ENCODE measurements at regions not wholly inside any gene's neighbourhood (a gene's known extent, or its start where the extent isn't known, plus 50 kb on each side); places are given as distances from the start of the nearest gene placed in this dataset.
"Not testable (repeated sequence)": the region's sequence is repeated elsewhere in the genome, so short reads cannot be mapped to it uniquely, and the experiment has no call there.

DNA sequence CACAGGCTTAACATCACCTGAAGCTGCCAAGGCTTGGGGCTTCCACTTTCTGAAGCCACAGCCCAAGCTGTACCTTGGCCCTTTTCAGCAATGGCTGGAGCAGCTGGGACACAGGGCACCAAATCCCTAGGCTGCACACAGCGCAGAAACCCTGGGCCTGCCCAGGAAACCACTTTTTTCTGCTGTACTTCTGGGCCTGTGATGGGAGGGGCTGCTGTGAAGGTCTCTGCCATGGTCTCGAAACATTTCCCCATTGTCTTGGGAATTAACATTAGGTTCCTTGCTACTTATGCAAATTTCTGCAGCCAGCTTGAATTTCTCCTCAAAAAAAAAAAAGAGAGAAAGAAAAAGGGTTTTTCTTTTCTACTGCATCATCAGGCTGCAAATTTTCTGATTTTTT, 219.1 kb downstream of the RPL10L start:
- DNase-seq, result no peak
- Mint-ChIP-seq H3K36me3 (ENCODE audit: low read depth) (no peaks in the 10 kb centered on the region), H3K4me1 (no peaks in the 10 kb centered on the region), H3K9me3 (peaks cover 4% of the 10 kb centered on the region), H3K27me3 (ENCODE audit: low read depth, poor library complexity) (no peaks in the 10 kb centered on the region), H3K4me3 (no peak overlapping the region), H3K27ac (no peak overlapping the region)
- TF ChIP-seq CTCF (IDR thresholded peaks at IDR 0.05), result no peak

DNA sequence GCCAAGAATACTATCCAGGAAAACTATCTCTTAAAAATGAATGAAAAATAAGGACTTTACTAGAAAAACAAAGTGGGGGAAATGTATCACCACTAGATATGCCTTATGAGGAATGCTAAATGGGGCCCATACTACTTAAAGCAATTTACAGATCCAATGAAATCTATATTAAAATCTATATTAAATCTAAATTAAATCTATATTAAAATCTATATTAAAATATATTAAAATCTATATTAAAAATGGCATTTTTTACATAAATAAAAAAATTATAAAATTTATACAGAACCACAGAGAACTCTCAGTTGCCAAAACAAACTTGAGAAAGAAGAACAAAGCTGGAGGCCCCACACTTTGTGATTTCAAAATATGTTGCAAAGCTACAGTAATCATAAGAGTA, 234.5 kb downstream of the RPL10L start:
- H3K4me1 Mint-ChIP-seq, result no peaks in the 10 kb centered on the region
- H3K9me3 Mint-ChIP-seq, result peaks cover 64% of the 10 kb centered on the region
- H3K4me3 Mint-ChIP-seq, result no peak overlapping the region
- peaks cover 23% of the 10 kb centered on the region for H3K36me3 Mint-ChIP-seq (ENCODE audit: low read depth)
- no peak overlapping the region for H3K27ac Mint-ChIP-seq
- no peaks in the 10 kb centered on the region for H3K27me3 Mint-ChIP-seq (ENCODE audit: low read depth, poor library complexity)
- no peak for DNase-seq
- TF ChIP-seq CTCF (IDR thresholded peaks at IDR 0.05), result no peak

- H3K27me3 Mint-ChIP-seq (ENCODE audit: low read depth, poor library complexity), result peaks cover 4% of the 10 kb centered on the region
- DNase-seq, result no peak
- peaks cover 5% of the 10 kb centered on the region for H3K9me3 Mint-ChIP-seq
- peak overlapping the region; percentile 96 for H3K27ac Mint-ChIP-seq
- H3K4me1 Mint-ChIP-seq, result peaks cover 55% of the 10 kb centered on the region
- no peak for TF ChIP-seq CTCF (IDR thresholded peaks at IDR 0.05)
- H3K36me3 Mint-ChIP-seq (ENCODE audit: low read depth), result peaks cover 4% of the 10 kb centered on the region
- H3K4me3 Mint-ChIP-seq, result peak overlapping the region; percentile 66
Measured at GRCh38 chr14:46404865-46405811, 246.4 kb downstream of the RPL10L start.

GRCh38 chr14:46402001-46402690, 249.4 kb downstream of the RPL10L start:
- not testable (repeated sequence) for H3K4me3 Mint-ChIP-seq; H3K9me3 Mint-ChIP-seq; H3K27me3 Mint-ChIP-seq (ENCODE audit: low read depth, poor library complexity); H3K36me3 Mint-ChIP-seq (ENCODE audit: low read depth); DNase-seq
- Mint-ChIP-seq H3K27ac (peak overlapping the region; percentile 88), H3K4me1 (peaks cover 67% of the 10 kb centered on the region)

- peak overlapping the region; percentile 88 for H3K27ac Mint-ChIP-seq
- peaks cover 59% of the 10 kb centered on the region for H3K4me1 Mint-ChIP-seq
- peaks cover 4% of the 10 kb centered on the region for H3K27me3 Mint-ChIP-seq (ENCODE audit: low read depth, poor library complexity)
- TF ChIP-seq CTCF (IDR thresholded peaks at IDR 0.05), result no peak
- H3K36me3 Mint-ChIP-seq (ENCODE audit: low read depth), result peaks cover 4% of the 10 kb centered on the region
- DNase-seq, result no peak
- peak overlapping the region; percentile 48 for H3K4me3 Mint-ChIP-seq
- H3K9me3 Mint-ChIP-seq, result peaks cover 5% of the 10 kb centered on the region
Measured at GRCh38 chr14:46401066-46401465, 250.5 kb downstream of the RPL10L start.

DNA sequence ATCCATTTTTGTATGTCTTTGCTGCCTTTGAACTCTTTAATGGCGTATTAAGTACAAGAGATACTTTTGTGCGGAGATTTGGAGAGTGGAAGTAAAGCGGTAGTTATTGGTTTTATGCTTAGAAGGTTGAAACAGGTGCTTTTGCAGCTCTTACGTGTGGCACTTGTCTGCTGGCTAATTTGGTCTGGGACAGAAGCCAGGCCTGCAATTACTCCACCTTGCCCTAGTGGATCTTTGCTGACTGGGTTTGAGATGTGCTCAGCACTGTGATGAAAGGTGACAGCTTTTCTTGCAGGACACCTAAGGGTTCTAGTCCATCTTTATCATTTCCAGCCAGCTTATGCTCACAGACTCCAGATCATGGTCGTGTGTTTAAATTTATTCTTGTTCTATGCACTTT, 252.5 kb downstream of the RPL10L start:
- no peak for TF ChIP-seq CTCF (IDR thresholded peaks at IDR 0.05)
- no peak for DNase-seq
- peaks cover 4% of the 10 kb centered on the region for H3K36me3 Mint-ChIP-seq (ENCODE audit: low read depth)
- H3K9me3 Mint-ChIP-seq, result peaks cover 5% of the 10 kb centered on the region
- H3K4me1 Mint-ChIP-seq, result peaks cover 42% of the 10 kb centered on the region
- H3K27me3 Mint-ChIP-seq (ENCODE audit: low read depth, poor library complexity), result peaks cover 4% of the 10 kb centered on the region
- no peak overlapping the region for H3K27ac Mint-ChIP-seq
- H3K4me3 Mint-ChIP-seq, result no peak overlapping the region

All from nephron progenitor cell (in vitro differentiated cells).